Ovary (tissue), 7 donors: ENCODE measurements at regions not wholly inside any gene's neighbourhood (a gene's known extent, or its start where the extent isn't known, plus 50 kb on each side); places are given as distances from the start of the nearest gene placed in this dataset.

Experiments used
- DNase-seq, 5 donors: peaks; one replicate each; pipeline ENCODE4 v3.0.0-alpha.2; 2019 to 2020
- H3K27ac ChIP-seq, 2 donors: fragments of 200-600 bp; one replicate each; pipeline versions ENCODE4 v1.5.1 to v1.8.0; 2019 to 2022
- H3K27me3 ChIP-seq: fragments of 200-600 bp; one replicate; pipeline ENCODE4 v1.8.0; 2022
- H3K36me3 ChIP-seq: fragments of 200-600 bp; sonication (generic); one replicate; pipeline ENCODE4 v1.5.1; 2019
- H3K4me1 ChIP-seq: one replicate; pipeline ENCODE4 v1.8.1; 2013; ENCODE audit warnings: mild to moderate bottlenecking, moderate library complexity; ENCODE audit not compliant: insufficient read depth
- H3K4me3 ChIP-seq: fragments of 200-600 bp; sonication (generic); one replicate; pipeline ENCODE4 v1.5.1; 2017
- H3K9me3 ChIP-seq, 2 donors: fragments of 200-600 bp in 1 of 2; sonication (generic) in 1 of 2; one replicate each; pipeline versions ENCODE4 v1.5.1 to v1.8.1; 2013 to 2019; ENCODE audit warnings: mild to moderate bottlenecking in 1 of 2, moderate library complexity in 1 of 2
- CTCF ChIP-seq, 3 donors: fragments of 450-650 bp in 2 of 3; fragments of 200-600 bp in 1 of 3; IDR thresholded peaks; one replicate each; pipeline versions ENCODE4 v1.5.1 to v1.8.0; 2016 to 2022; ENCODE audit warnings: antibody characterized with exemption in 3 of 3, mild to moderate bottlenecking in 1 of 3
- EP300 ChIP-seq: sonication (generic); formaldehyde crosslinking; IDR thresholded peaks from one replicate; pipeline ENCODE4 v1.6.1; 2017; ENCODE audit warnings: antibody characterized with exemption
- POLR2A ChIP-seq: fragments of 450-650 bp; IDR thresholded peaks from one replicate; pipeline ENCODE4 v1.6.1; 2017; ENCODE audit warnings: antibody characterized with exemption, mild to moderate bottlenecking, moderate library complexity
- WGBS, 3 donors: extraction: QIAGEN DNeasy Blood & Tissue Kit in 1 of 3; methylation state at CpG; one replicate each; pipeline versions ENCODE4 v1.1.5 to v1.1.7; 2013 to 2017; 5-methylcytosine and 5-hydroxymethylcytosine counted together
- intact Hi-C, 4 donors: fragments of 100-400 bp; cut with DNase I; formaldehyde crosslinking; loops; one replicate each; pipeline versions ENCODE4 v1.11.0 to v1.15.1; 2022 to 2023
- donor health status: DM: no; HTN: no; CAD: no; lungs with moderate emphysema.
- donor health status: DM: no; HTN: no; CAD: no.
- donor health status: Bipolar disorder and iron deficiency.
- donor health status: DM: no; HTN: no; CAD: no.
- donor health status: DM: yes; HTN: yes; CAD: no.

GRCh38 chr13:104004572-104004971 lies 938.4 kb upstream of the SLC10A2 start:
- TF ChIP-seq POLR2A = no peak
- no peak for TF ChIP-seq CTCF (IDR thresholded peaks at IDR 0.05)
- no peak for TF ChIP-seq EP300
- H3K4me1 ChIP-seq = no peaks in the 10 kb centered on the region
- WGBS, 3 donors = 90 to 94% (median 93%) methylated on average over 1 of the region's 1 CpG
- no peaks in the 10 kb centered on the region for H3K36me3 ChIP-seq
- intact Hi-C loops = no loop called here
- no peak for DNase-seq
- H3K27ac ChIP-seq = no peak overlapping the region
- H3K4me3 ChIP-seq = no peak overlapping the region
- H3K9me3 ChIP-seq = no peaks in the 10 kb centered on the region
- no peaks in the 10 kb centered on the region for H3K27me3 ChIP-seq

GRCh38 chr13:104002216-104002615 lies 936.0 kb upstream of the SLC10A2 start:
- TF ChIP-seq POLR2A (no peak), CTCF (IDR thresholded peaks at IDR 0.05) (no peak), EP300 (no peak)
- Histone ChIP-seq H3K27me3 (no peaks in the 10 kb centered on the region), H3K9me3 (no peaks in the 10 kb centered on the region), H3K27ac (no peak overlapping the region), H3K36me3 (no peaks in the 10 kb centered on the region), H3K4me1 (no peaks in the 10 kb centered on the region), H3K4me3 (no peak overlapping the region)
- no peak for DNase-seq
- intact Hi-C loops = no loop called here
- 21 to 38% (median 26%) methylated on average over 1 of the region's 1 CpG for WGBS, 3 donors

- intact Hi-C loops = no loop called here
- no peak for DNase-seq
- Histone ChIP-seq H3K4me3 (no peak overlapping the region), H3K9me3 (no peaks in the 10 kb centered on the region), H3K27me3 (no peaks in the 10 kb centered on the region), H3K27ac (no peak overlapping the region), H3K4me1 (no peaks in the 10 kb centered on the region), H3K36me3 (no peaks in the 10 kb centered on the region)
- 6 to 26% (median 17%) methylated on average over 3 of the region's 3 CpGs for WGBS, 3 donors
- TF ChIP-seq EP300 (no peak), POLR2A (no peak), CTCF (IDR thresholded peaks at IDR 0.05) (no peak)
These were observed 935.5 kb upstream of the SLC10A2 start for GRCh38 chr13:104001766-104002165.

- H3K27ac ChIP-seq = no peak overlapping the region
- no peaks in the 10 kb centered on the region for H3K4me1 ChIP-seq
- DNase-seq = no peak
- no peak overlapping the region for H3K4me3 ChIP-seq
- no peaks in the 10 kb centered on the region for H3K36me3 ChIP-seq
- no peaks in the 10 kb centered on the region for H3K9me3 ChIP-seq
- intact Hi-C loops = no loop called here
- no peaks in the 10 kb centered on the region for H3K27me3 ChIP-seq
- WGBS, 3 donors = 67 to 72% (median 68%) methylated on average over 4 of the region's 4 CpGs
- TF ChIP-seq CTCF (IDR thresholded peaks at IDR 0.05) = no peak
- TF ChIP-seq POLR2A = no peak
- TF ChIP-seq EP300 = no peak
These were observed 930.5 kb upstream of the SLC10A2 start for GRCh38 chr13:103996733-103997132.

GRCh38 chr13:103983948-103984347 lies 917.7 kb upstream of the SLC10A2 start:
- WGBS, 3 donors = 91% methylated on average over 3 of the region's 3 CpGs
- intact Hi-C loops = no loop called here
- no peak overlapping the region for H3K4me3 ChIP-seq
- H3K27me3 ChIP-seq = no peaks in the 10 kb centered on the region
- TF ChIP-seq EP300 = no peak
- TF ChIP-seq CTCF (IDR thresholded peaks at IDR 0.05) = no peak
- TF ChIP-seq POLR2A = no peak
- H3K27ac ChIP-seq = no peak overlapping the region
- no peaks in the 10 kb centered on the region for H3K36me3 ChIP-seq
- no peak for DNase-seq
- H3K4me1 ChIP-seq = no peaks in the 10 kb centered on the region
- H3K9me3 ChIP-seq = no peaks in the 10 kb centered on the region
